ENCODE measurements at regions not wholly inside any gene's neighbourhood (a gene's known extent, or its start where the extent isn't known, plus 50 kb on each side); places are given as distances from the start of the nearest gene placed in this dataset.

- TF ChIP-seq CTCF (IDR thresholded peaks at IDR 0.05) = no peak
- TF ChIP-seq POLR2AphosphoS5 (IDR thresholded peaks at IDR 0.05) = no peak
- no peak for TF ChIP-seq EP300 (IDR thresholded peaks at IDR 0.05)
- no peak for TF ChIP-seq POLR2A (IDR thresholded peaks at IDR 0.05)
These were observed 244.4 kb downstream of the DAD1 start for GRCh38 chr14:22344673-22345072.

All from upper lobe of left lung (tissue), 4 donors.